HEK293 (cell line): ENCODE measurements at regions not wholly inside any gene's neighbourhood (a gene's known extent, or its start where the extent isn't known, plus 50 kb on each side); places are given as distances from the start of the nearest gene placed in this dataset.

Source experiments
- CTCF ChIA-PET: fragments of 350-600 bp; formaldehyde crosslinking; extraction: SDS; loops from one replicate; lab custom pipeline; 2021; ENCODE audit warnings: antibody characterized with exemption; lab: Yijun Ruan, JAX
- POLR2A ChIA-PET: fragments of 300-600 bp; formaldehyde crosslinking; extraction: SDS; loops from one replicate; lab custom pipeline; 2020; ENCODE audit warnings: antibody characterized with exemption, inconsistent platforms; lab: Yijun Ruan, JAX
- H3K27ac ChIP-seq: fragments of 200-500 bp; sonication (Bioruptor generic); 2 replicates; pipeline ENCODE4 v1.5.1; 2014; ENCODE audit warnings: low read depth, low read length, control low read depth, inconsistent platforms; ENCODE audit errors: extremely low read depth
- H3K36me3 ChIP-seq, 2 experiments: fragments of 200-500 bp in 1 of 2; sonication (Bioruptor generic) in 1 of 2; 1 replicate in 1 of 2; 2 replicates in 1 of 2; pipeline ENCODE4 v1.5.1; 2014 to 2017; ENCODE audit warnings: inconsistent platforms in 2 of 2, low read length in 2 of 2; ENCODE audit not compliant: control insufficient read depth in 2 of 2, insufficient read depth in 1 of 2
- H3K4me1 ChIP-seq: fragments of 200-500 bp; sonication (Bioruptor generic); 2 replicates; pipeline ENCODE4 v1.5.1; 2014; ENCODE audit warnings: mild to moderate bottlenecking, low read length, inconsistent platforms; ENCODE audit not compliant: control insufficient read depth, insufficient read depth
- H3K4me3 ChIP-seq: 2 replicates; pipeline ENCODE4 v1.5.1; 2011; ENCODE audit warnings: low read depth, mild to moderate bottlenecking, control low read depth, low read length, moderate library complexity
- H3K9me3 ChIP-seq: fragments of 200-500 bp; sonication (Bioruptor generic); 2 replicates; pipeline ENCODE4 v1.5.1; 2014; ENCODE audit warnings: low read depth, low read length, inconsistent platforms; ENCODE audit not compliant: control insufficient read depth, insufficient read depth
- KLF16 ChIP-seq: fragments of 450-650 bp; formaldehyde crosslinking; IDR thresholded peaks from 2 replicates; pipeline ENCODE4 v1.5.1; 2017; ENCODE audit warnings: missing biosample characterization, missing genetic modification characterization
- SETDB1 ChIP-seq: IDR thresholded peaks from one replicate; pipeline ENCODE4 v1.6.1; 2017; ENCODE audit warnings: mild to moderate bottlenecking, low read length, moderate library complexity, mixed read lengths; ENCODE audit not compliant: insufficient read length
- ZBTB20 ChIP-seq: fragments of 450-650 bp; formaldehyde crosslinking; IDR thresholded peaks from 2 replicates; pipeline ENCODE4 v1.5.1; 2016; ENCODE audit warnings: missing biosample characterization, missing genetic modification characterization
- ZFP37 ChIP-seq: fragments of 450-650 bp; formaldehyde crosslinking; IDR thresholded peaks from 2 replicates; pipeline ENCODE4 v1.5.1; 2016; ENCODE audit warnings: missing biosample characterization, missing genetic modification characterization
- ZNF112 ChIP-seq: fragments of 450-650 bp; formaldehyde crosslinking; IDR thresholded peaks from 2 replicates; pipeline ENCODE4 v1.5.0; 2017; ENCODE audit warnings: missing biosample characterization, missing genetic modification characterization
- ZNF157 ChIP-seq: fragments of 450-650 bp; formaldehyde crosslinking; IDR thresholded peaks from 2 replicates; pipeline ENCODE4 v1.5.1; 2016; ENCODE audit warnings: missing biosample characterization, missing genetic modification characterization
- ZNF174 ChIP-seq: fragments of 450-650 bp; formaldehyde crosslinking; IDR thresholded peaks from 2 replicates; pipeline ENCODE4 v1.5.0; 2017; ENCODE audit warnings: missing biosample characterization, mild to moderate bottlenecking, missing genetic modification characterization
- ZNF214 ChIP-seq: fragments of 450-650 bp; formaldehyde crosslinking; IDR thresholded peaks from 2 replicates; pipeline ENCODE4 v1.5.1; 2017; ENCODE audit warnings: missing biosample characterization, mild to moderate bottlenecking, missing genetic modification characterization, borderline replicate concordance
- ZNF23 ChIP-seq: fragments of 450-650 bp; formaldehyde crosslinking; IDR thresholded peaks from 2 replicates; pipeline ENCODE4 v1.5.1; 2016; ENCODE audit warnings: missing biosample characterization, missing genetic modification characterization, borderline replicate concordance
- ZNF302 ChIP-seq: fragments of 450-650 bp; formaldehyde crosslinking; IDR thresholded peaks from 2 replicates; pipeline ENCODE4 v1.5.1; 2016; ENCODE audit warnings: missing biosample characterization, missing genetic modification characterization, low read depth
- ZNF311 ChIP-seq: fragments of 450-650 bp; formaldehyde crosslinking; IDR thresholded peaks from 2 replicates; pipeline ENCODE4 v1.5.1; 2017; ENCODE audit warnings: missing biosample characterization, missing genetic modification characterization, borderline replicate concordance
- ZNF530 ChIP-seq: fragments of 450-650 bp; formaldehyde crosslinking; IDR thresholded peaks from 2 replicates; pipeline ENCODE4 v1.5.1; 2016; ENCODE audit warnings: low read depth, missing biosample characterization, missing genetic modification characterization
- ZNF548 ChIP-seq: fragments of 450-650 bp; formaldehyde crosslinking; IDR thresholded peaks from 2 replicates; pipeline ENCODE4 v1.5.1; 2016; ENCODE audit warnings: missing biosample characterization, missing genetic modification characterization
- ZNF558 ChIP-seq: fragments of 450-650 bp; formaldehyde crosslinking; IDR thresholded peaks from 2 replicates; pipeline ENCODE4 v1.5.1; 2016; ENCODE audit warnings: missing biosample characterization, missing genetic modification characterization
- ZNF658 ChIP-seq: fragments of 450-650 bp; formaldehyde crosslinking; IDR thresholded peaks from 2 replicates; pipeline ENCODE4; 2016; ENCODE audit warnings: missing biosample characterization, missing genetic modification characterization
- ZNF830 ChIP-seq: fragments of 450-650 bp; IDR thresholded peaks from 2 replicates; pipeline ENCODE4 v1.5.0; 2018; ENCODE audit warnings: missing biosample characterization, missing genetic modification characterization, low read depth, mild to moderate bottlenecking, moderate library complexity
- TF ChIP-seq, protein P1 (sequence below): fragments of 450-650 bp; formaldehyde crosslinking; IDR thresholded peaks from 2 replicates; pipeline ENCODE4 v1.5.1; 2016; ENCODE audit warnings: missing biosample characterization, missing genetic modification characterization
- TF ChIP-seq, protein P2 (sequence below): fragments of 450-650 bp; formaldehyde crosslinking; IDR thresholded peaks from 2 replicates; pipeline ENCODE4 v1.5.1; 2016; ENCODE audit warnings: missing biosample characterization, missing genetic modification characterization
- TF ChIP-seq, protein P3 (sequence below): fragments of 450-650 bp; formaldehyde crosslinking; IDR thresholded peaks from 2 replicates; pipeline ENCODE4; 2016; ENCODE audit warnings: missing biosample characterization, missing genetic modification characterization
- TF ChIP-seq, protein P4 (sequence below): fragments of 450-650 bp; formaldehyde crosslinking; IDR thresholded peaks from 2 replicates; pipeline ENCODE4 v1.5.1; 2016; ENCODE audit warnings: missing biosample characterization, missing genetic modification characterization, borderline replicate concordance
- TF ChIP-seq, protein P5 (sequence below): fragments of 450-650 bp; formaldehyde crosslinking; conservative IDR thresholded peaks from 2 replicates; pipeline ENCODE4 v1.5.1; 2016; ENCODE audit warnings: low read depth, missing biosample characterization, missing genetic modification characterization
- TF ChIP-seq, protein P6 (sequence below): fragments of 450-650 bp; formaldehyde crosslinking; IDR thresholded peaks from 2 replicates; pipeline ENCODE4 v1.5.1; 2017; ENCODE audit warnings: missing biosample characterization, mild to moderate bottlenecking, missing genetic modification characterization, moderate library complexity

DNA sequence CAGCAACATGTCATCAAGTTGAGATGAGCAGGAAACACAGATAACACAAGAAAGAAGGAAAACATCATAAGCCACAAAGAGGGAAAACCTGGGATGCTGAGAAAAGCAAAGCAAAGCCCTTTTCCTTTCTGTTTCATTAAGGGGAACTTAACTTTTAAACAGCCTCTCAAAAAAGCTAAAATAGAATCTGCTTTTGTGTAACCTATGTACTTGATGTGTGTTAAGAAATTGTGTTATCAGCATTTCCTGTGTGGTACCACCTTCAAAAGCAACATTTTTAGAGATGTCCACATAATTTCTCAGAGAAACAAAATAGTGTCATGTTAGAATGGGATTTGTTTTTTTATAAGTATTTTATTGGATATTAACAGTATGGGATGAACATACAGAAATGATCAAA, 206.2 kb downstream of the IL20RB start:
- CTCF ChIA-PET, result no interaction called here
- Histone ChIP-seq H3K9me3 (no peaks in the 10 kb centered on the region), H3K4me1 (no peaks in the 10 kb centered on the region), H3K36me3 (no peaks in the 10 kb centered on the region)
- TF ChIP-seq ZNF174, result no peak
- no peak for TF ChIP-seq ZNF23 (tag by site-specific recombination)
- no peak for TF ChIP-seq ZFP37 (tag by site-specific recombination)
- no peak for TF ChIP-seq ZNF658 (tag by site-specific recombination)
- TF ChIP-seq, protein P1, sequence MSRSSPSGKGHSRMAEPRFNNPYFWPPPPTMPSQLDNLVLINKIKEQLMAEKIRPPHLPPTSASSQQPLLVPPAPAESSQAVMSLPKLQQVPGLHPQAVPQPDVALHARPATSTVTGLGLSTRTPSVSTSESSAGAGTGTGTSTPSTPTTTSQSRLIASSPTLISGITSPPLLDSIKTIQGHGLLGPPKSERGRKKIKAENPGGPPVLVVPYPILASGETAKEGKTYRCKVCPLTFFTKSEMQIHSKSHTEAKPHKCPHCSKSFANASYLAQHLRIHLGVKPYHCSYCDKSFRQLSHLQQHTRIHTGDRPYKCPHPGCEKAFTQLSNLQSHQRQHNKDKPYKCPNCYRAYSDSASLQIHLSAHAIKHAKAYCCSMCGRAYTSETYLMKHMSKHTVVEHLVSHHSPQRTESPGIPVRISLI (tag by site-specific recombination), result no peak
- TF ChIP-seq ZNF558, result no peak
- TF ChIP-seq, protein P2, sequence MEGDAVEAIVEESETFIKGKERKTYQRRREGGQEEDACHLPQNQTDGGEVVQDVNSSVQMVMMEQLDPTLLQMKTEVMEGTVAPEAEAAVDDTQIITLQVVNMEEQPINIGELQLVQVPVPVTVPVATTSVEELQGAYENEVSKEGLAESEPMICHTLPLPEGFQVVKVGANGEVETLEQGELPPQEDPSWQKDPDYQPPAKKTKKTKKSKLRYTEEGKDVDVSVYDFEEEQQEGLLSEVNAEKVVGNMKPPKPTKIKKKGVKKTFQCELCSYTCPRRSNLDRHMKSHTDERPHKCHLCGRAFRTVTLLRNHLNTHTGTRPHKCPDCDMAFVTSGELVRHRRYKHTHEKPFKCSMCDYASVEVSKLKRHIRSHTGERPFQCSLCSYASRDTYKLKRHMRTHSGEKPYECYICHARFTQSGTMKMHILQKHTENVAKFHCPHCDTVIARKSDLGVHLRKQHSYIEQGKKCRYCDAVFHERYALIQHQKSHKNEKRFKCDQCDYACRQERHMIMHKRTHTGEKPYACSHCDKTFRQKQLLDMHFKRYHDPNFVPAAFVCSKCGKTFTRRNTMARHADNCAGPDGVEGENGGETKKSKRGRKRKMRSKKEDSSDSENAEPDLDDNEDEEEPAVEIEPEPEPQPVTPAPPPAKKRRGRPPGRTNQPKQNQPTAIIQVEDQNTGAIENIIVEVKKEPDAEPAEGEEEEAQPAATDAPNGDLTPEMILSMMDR (tag by site-specific recombination), result no peak
- no peak for TF ChIP-seq ZNF548 (tag by site-specific recombination)
- no peak for TF ChIP-seq ZBTB20 (tag by site-specific recombination)
- TF ChIP-seq, protein P3, sequence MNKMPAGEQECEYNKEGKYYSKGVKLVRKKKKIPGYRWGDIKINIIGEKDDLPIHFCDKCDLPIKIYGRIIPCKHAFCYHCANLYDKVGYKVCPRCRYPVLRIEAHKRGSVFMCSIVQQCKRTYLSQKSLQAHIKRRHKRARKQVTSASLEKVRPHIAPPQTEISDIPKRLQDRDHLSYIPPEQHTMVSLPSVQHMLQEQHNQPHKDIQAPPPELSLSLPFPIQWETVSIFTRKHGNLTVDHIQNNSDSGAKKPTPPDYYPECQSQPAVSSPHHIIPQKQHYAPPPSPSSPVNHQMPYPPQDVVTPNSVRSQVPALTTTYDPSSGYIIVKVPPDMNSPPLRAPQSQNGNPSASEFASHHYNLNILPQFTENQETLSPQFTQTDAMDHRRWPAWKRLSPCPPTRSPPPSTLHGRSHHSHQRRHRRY, result no peak
- no peak for TF ChIP-seq KLF16 (tag by site-specific recombination)
- no peak for TF ChIP-seq ZNF214
- TF ChIP-seq, protein P4, sequence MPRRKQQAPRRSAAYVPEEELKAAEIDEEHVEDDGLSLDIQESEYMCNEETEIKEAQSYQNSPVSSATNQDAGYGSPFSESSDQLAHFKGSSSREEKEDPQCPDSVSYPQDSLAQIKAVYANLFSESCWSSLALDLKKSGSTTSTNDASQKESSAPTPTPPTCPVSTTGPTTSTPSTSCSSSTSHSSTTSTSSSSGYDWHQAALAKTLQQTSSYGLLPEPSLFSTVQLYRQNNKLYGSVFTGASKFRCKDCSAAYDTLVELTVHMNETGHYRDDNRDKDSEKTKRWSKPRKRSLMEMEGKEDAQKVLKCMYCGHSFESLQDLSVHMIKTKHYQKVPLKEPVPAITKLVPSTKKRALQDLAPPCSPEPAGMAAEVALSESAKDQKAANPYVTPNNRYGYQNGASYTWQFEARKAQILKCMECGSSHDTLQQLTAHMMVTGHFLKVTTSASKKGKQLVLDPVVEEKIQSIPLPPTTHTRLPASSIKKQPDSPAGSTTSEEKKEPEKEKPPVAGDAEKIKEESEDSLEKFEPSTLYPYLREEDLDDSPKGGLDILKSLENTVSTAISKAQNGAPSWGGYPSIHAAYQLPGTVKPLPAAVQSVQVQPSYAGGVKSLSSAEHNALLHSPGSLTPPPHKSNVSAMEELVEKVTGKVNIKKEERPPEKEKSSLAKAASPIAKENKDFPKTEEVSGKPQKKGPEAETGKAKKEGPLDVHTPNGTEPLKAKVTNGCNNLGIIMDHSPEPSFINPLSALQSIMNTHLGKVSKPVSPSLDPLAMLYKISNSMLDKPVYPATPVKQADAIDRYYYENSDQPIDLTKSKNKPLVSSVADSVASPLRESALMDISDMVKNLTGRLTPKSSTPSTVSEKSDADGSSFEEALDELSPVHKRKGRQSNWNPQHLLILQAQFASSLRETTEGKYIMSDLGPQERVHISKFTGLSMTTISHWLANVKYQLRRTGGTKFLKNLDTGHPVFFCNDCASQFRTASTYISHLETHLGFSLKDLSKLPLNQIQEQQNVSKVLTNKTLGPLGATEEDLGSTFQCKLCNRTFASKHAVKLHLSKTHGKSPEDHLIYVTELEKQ (tag by site-specific recombination), result no peak
- no peak for TF ChIP-seq ZNF157
- TF ChIP-seq ZNF302 (tag by site-specific recombination), result no peak
- TF ChIP-seq, all 188 proteins: peak for 0
- POLR2A ChIA-PET, result interaction anchor here (0.6 kb wide), 1 partner anchor 348 kb away, joined by 4 read pairs; no protein-coding TSS in a partner anchor
- no peak overlapping the region for H3K27ac ChIP-seq
- H3K4me3 ChIP-seq, result no peak overlapping the region

DNA sequence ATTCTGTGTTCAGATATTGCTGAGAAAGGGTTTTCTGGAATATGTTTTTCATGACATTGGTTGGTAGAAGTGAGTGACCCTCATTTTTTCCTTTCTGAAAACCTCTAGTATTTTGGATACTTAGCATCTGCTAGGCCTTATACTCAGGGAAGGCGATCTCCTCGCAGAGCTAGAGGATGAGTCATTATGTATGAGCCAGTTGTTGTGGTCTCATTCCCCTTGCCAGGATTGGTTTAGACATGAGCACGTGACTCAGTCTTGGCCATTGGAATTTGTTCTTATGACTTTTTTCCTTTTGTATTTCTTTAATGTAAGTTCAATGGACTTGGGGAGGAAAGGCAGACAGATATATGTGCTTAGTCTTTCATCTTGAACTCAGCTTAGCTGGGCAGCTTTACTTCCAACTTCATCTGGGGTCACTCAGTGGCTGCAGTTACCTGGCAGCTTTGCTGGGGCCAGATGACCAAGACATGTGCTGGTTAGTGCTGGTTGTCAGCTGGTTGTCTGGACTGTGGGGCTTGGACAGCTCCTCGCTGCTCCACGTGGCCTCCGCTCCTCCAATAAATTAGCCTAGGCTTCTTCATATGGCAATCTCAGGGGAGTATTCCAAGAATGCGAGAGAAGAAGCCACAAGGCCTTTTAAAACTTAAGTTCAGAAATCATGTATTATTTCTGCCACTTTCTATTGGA, 207.5 kb downstream of the IL20RB start:
- Histone ChIP-seq H3K27ac (no peak overlapping the region), H3K4me1 (no peaks in the 10 kb centered on the region), H3K36me3 (no peaks in the 10 kb centered on the region), H3K9me3 (no peaks in the 10 kb centered on the region), H3K4me3 (no peak overlapping the region)
- ChIA-PET CTCF (interaction anchor here (0.6 to 0.7 kb wide), 2 partner anchors 1087 to 1225 kb away, joined by 3 read pairs; no protein-coding TSS in a partner anchor), POLR2A (no interaction called here)
- TF ChIP-seq ZNF174 (no peak), ZNF830 (no peak), SETDB1 (no peak), KLF16 (tag by site-specific recombination) (no peak), ZNF112 (tag by site-specific recombination) (no peak), ZNF311 (tag by site-specific recombination) (no peak), ZNF530 (tag by site-specific recombination) (no peak)
- TF ChIP-seq, protein P5, sequence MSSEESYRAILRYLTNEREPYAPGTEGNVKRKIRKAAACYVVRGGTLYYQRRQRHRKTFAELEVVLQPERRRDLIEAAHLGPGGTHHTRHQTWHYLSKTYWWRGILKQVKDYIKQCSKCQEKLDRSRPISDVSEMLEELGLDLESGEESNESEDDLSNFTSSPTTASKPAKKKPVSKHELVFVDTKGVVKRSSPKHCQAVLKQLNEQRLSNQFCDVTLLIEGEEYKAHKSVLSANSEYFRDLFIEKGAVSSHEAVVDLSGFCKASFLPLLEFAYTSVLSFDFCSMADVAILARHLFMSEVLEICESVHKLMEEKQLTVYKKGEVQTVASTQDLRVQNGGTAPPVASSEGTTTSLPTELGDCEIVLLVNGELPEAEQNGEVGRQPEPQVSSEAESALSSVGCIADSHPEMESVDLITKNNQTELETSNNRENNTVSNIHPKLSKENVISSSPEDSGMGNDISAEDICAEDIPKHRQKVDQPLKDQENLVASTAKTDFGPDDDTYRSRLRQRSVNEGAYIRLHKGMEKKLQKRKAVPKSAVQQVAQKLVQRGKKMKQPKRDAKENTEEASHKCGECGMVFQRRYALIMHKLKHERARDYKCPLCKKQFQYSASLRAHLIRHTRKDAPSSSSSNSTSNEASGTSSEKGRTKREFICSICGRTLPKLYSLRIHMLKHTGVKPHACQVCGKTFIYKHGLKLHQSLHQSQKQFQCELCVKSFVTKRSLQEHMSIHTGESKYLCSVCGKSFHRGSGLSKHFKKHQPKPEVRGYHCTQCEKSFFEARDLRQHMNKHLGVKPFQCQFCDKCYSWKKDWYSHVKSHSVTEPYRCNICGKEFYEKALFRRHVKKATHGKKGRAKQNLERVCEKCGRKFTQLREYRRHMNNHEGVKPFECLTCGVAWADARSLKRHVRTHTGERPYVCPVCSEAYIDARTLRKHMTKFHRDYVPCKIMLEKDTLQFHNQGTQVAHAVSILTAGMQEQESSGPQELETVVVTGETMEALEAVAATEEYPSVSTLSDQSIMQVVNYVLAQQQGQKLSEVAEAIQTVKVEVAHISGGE, result no peak
- TF ChIP-seq, protein P6, sequence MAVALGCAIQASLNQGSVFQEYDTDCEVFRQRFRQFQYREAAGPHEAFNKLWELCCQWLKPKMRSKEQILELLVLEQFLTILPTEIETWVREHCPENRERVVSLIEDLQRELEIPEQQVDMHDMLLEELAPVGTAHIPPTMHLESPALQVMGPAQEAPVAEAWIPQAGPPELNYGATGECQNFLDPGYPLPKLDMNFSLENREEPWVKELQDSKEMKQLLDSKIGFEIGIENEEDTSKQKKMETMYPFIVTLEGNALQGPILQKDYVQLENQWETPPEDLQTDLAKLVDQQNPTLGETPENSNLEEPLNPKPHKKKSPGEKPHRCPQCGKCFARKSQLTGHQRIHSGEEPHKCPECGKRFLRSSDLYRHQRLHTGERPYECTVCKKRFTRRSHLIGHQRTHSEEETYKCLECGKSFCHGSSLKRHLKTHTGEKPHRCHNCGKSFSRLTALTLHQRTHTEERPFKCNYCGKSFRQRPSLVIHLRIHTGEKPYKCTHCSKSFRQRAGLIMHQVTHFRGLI (tag by site-specific recombination), result no peak
